ENCODE measurements at regions not wholly inside any gene's neighbourhood (a gene's known extent, or its start where the extent isn't known, plus 50 kb on each side); places are given as distances from the start of the nearest gene placed in this dataset.

GRCh38 chr4:64022560-64022959, 386.7 kb downstream of the TECRL start:
- no peak for DNase-seq (ENCODE audit: low read depth)
- TF ChIP-seq CTCF (IDR thresholded peaks at IDR 0.05; ENCODE audit: low read depth, low read length, missing control alignments), result no peak

GRCh38 chr4:64016893-64017292, 392.4 kb downstream of the TECRL start:
- no peak for DNase-seq (ENCODE audit: low read depth)
- no peak for TF ChIP-seq CTCF (IDR thresholded peaks at IDR 0.05; ENCODE audit: low read depth, low read length, missing control alignments)
- H3K4me3 ChIP-seq (ENCODE audit: low read depth, low read length), result no peak overlapping the region

More at GRCh38 chr4:64022560-64022959, 386.7 kb downstream of the TECRL start:
- H3K4me3 ChIP-seq (ENCODE audit: low read depth, low read length), result no peak overlapping the region

GRCh38 chr4:64014647-64015046, 394.6 kb downstream of the TECRL start:
- TF ChIP-seq CTCF (IDR thresholded peaks at IDR 0.05; ENCODE audit: low read depth, low read length, missing control alignments), result no peak
- DNase-seq (ENCODE audit: low read depth), result no peak
- H3K4me3 ChIP-seq (ENCODE audit: low read depth, low read length), result no peak overlapping the region

- H3K4me3 ChIP-seq (ENCODE audit: low read depth, low read length), result no peak overlapping the region
- no peak for DNase-seq (ENCODE audit: low read depth)
- TF ChIP-seq CTCF (IDR thresholded peaks at IDR 0.05; ENCODE audit: low read depth, low read length, missing control alignments), result no peak
Measured at GRCh38 chr4:64001229-64001898, 407.9 kb downstream of the TECRL start.

GRCh38 chr4:64000241-64000640, 409.0 kb downstream of the TECRL start:
- DNase-seq (ENCODE audit: low read depth), result no peak
- H3K4me3 ChIP-seq (ENCODE audit: low read depth, low read length), result no peak overlapping the region

GRCh38 chr4:63986253-63986652, 423.0 kb downstream of the TECRL start:
- H3K4me3 ChIP-seq (ENCODE audit: low read depth, low read length), result no peak overlapping the region
- no peak for TF ChIP-seq CTCF (IDR thresholded peaks at IDR 0.05; ENCODE audit: low read depth, low read length, missing control alignments)
- DNase-seq (ENCODE audit: low read depth), result no peak

More at GRCh38 chr4:64000241-64000640, 409.0 kb downstream of the TECRL start:
- no peak for TF ChIP-seq CTCF (IDR thresholded peaks at IDR 0.05; ENCODE audit: low read depth, low read length, missing control alignments)

- no peak for TF ChIP-seq CTCF (IDR thresholded peaks at IDR 0.05; ENCODE audit: low read depth, low read length, missing control alignments)
- no peak overlapping the region for H3K4me3 ChIP-seq (ENCODE audit: low read depth, low read length)
- no peak for DNase-seq (ENCODE audit: low read depth)
Measured at GRCh38 chr4:63983224-63983623, 426.0 kb downstream of the TECRL start.

Data from GM12864 (cell line).